ENCODE measurements at regions not wholly inside any gene's neighbourhood (a gene's known extent, or its start where the extent isn't known, plus 50 kb on each side); places are given as distances from the start of the nearest gene placed in this dataset.

DNA sequence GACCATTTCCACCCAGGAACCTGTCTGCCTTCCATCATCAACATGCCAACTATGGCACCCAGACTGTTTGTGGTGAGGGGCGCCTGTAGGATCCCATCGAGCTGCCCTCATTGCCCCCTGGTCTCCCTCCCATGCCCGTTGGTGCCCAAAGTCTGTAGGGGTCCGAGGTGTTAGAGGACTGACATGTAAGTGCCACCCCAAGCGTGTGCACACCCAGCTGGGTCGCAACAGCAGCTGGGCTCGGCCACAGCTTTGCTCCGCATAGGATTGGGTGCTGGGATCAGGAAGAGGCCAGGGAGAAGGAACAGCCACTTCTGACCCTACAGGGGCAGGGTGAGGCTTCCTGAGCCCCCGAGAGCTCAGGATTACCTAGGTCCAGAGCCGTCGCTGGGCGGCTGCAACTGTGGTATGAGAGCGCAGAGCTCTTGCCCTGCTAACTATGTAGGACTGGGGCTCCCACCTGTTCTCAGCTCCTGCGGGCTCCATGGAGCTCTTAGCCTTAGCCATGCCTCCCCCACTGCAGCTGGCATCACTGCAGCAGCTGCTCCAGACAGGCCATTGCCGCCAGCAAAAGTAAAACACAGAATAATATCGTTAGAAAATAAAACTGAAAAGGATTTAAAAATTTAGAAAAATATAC is 1160.3 kb downstream of the FSTL5 start:
- no peak for DNase-seq
- Histone ChIP-seq H3K27ac (ENCODE audit: low read depth, low read length) (no peak overlapping the region), H3K9me3 (ENCODE audit: low read length) (no peaks in the 10 kb centered on the region), H3K4me3 (ENCODE audit: low read length) (no peak overlapping the region), H3K36me3 (ENCODE audit: insufficient read depth, low read length) (no peaks in the 10 kb centered on the region), H3K4me1 (ENCODE audit: insufficient read depth, low read length) (no peaks in the 10 kb centered on the region), H3K27me3 (ENCODE audit: insufficient read depth, low read length, poor library complexity, severe bottlenecking) (no peaks in the 10 kb centered on the region)
- H3K4me3 Mint-ChIP-seq = no peak overlapping the region
- ChIA-PET POLR2A (no interaction called here), CTCF (no interaction called here)
- H3K27me3 Mint-ChIP-seq = no peaks in the 10 kb centered on the region
- no peaks in the 10 kb centered on the region for H3K4me1 Mint-ChIP-seq
- H3K36me3 Mint-ChIP-seq = no peaks in the 10 kb centered on the region
- H3K27ac Mint-ChIP-seq = no peak overlapping the region
- H3K9me3 Mint-ChIP-seq = peaks cover 0 to 10% (median 5%) of the 10 kb centered on the region in 5 donors

DNA sequence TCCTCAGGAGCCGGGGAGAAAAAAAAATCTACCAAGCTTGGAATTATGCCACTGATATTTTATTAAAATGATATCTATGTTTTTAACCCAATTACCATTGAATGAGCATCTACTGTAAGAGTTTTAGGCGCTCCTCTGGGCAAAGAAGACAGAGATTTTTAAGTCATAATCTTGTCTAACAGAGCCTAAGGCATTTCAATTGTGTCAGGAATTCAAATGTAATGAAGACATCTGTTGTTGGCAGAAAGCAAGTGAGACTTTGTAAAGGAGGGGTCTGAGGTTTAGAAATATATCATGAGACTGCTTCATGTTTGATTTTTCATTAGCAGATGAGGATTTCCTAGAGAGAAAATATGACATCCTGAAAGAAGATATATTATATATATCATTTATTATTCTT is 1158.1 kb downstream of the FSTL5 start:
- H3K4me1 Mint-ChIP-seq = no peaks in the 10 kb centered on the region
- no peak overlapping the region for H3K4me3 Mint-ChIP-seq
- no peaks in the 10 kb centered on the region for H3K4me1 ChIP-seq (ENCODE audit: insufficient read depth, low read length)
- no peaks in the 10 kb centered on the region for H3K27me3 ChIP-seq (ENCODE audit: insufficient read depth, low read length, poor library complexity, severe bottlenecking)
- H3K36me3 Mint-ChIP-seq = no peaks in the 10 kb centered on the region
- no peaks in the 10 kb centered on the region for H3K9me3 ChIP-seq (ENCODE audit: low read length)
- H3K27ac ChIP-seq (ENCODE audit: low read depth, low read length) = no peak overlapping the region
- H3K9me3 Mint-ChIP-seq = peaks cover 0 to 17% (median 6%) of the 10 kb centered on the region in 5 donors
- ChIA-PET POLR2A (no interaction called here), CTCF (no interaction called here)
- no peak overlapping the region for H3K4me3 ChIP-seq (ENCODE audit: low read length)
- no peaks in the 10 kb centered on the region for H3K27me3 Mint-ChIP-seq
- no peak for DNase-seq
- no peak overlapping the region for H3K27ac Mint-ChIP-seq
- no peaks in the 10 kb centered on the region for H3K36me3 ChIP-seq (ENCODE audit: insufficient read depth, low read length)

DNA sequence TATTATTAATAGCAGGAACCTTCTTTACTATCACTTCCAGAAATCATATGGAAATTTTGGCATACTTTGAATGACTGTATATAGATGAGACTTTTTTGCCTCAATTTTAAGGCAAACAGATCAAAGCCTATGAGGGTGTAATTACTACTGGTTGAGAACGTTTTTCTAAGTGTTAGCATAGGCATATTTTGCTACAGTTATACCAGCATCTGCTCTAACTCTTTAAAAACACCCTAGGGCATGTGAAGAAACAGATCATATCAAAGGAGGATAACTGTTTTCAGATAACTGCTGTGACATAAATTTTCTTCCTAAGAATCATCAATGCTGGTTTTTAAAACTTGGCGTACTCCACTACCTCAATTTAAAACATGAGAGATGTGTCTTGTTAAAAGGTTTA is 1155.3 kb downstream of the FSTL5 start:
- no peaks in the 10 kb centered on the region for H3K9me3 ChIP-seq (ENCODE audit: low read length)
- H3K36me3 ChIP-seq (ENCODE audit: insufficient read depth, low read length) = no peaks in the 10 kb centered on the region
- H3K4me3 Mint-ChIP-seq = no peak overlapping the region
- no peaks in the 10 kb centered on the region for H3K27me3 ChIP-seq (ENCODE audit: insufficient read depth, low read length, poor library complexity, severe bottlenecking)
- H3K4me3 ChIP-seq (ENCODE audit: low read length) = no peak overlapping the region
- no peaks in the 10 kb centered on the region for H3K4me1 Mint-ChIP-seq
- DNase-seq = no peak
- ChIA-PET CTCF (no interaction called here), POLR2A (no interaction called here)
- H3K27ac Mint-ChIP-seq = no peak overlapping the region
- no peaks in the 10 kb centered on the region for H3K27me3 Mint-ChIP-seq
- no peaks in the 10 kb centered on the region for H3K4me1 ChIP-seq (ENCODE audit: insufficient read depth, low read length)
- peaks cover 2 to 21% (median 4%) of the 10 kb centered on the region in 5 donors for H3K9me3 Mint-ChIP-seq
- H3K27ac ChIP-seq (ENCODE audit: low read depth, low read length) = no peak overlapping the region
- H3K36me3 Mint-ChIP-seq = no peaks in the 10 kb centered on the region

DNA sequence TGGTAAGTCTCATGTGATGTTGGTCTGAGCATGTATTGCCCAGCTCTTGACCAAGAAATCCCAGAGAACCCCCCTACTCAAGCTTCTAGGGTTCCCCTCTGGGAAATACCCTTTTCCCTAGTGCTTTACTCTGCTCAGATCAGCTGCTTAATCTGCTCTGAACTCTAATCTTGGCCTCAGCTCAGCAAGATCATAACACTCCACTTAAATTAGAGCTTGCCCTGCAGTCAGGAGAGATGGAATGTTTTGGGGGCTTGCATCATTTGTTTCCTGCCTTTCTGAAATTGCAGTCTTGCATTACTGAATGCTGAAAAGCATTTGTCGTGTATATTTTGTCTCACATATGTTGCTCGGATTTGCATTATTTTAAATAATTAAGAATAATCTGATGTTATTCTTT is 1153.6 kb downstream of the FSTL5 start:
- no peak overlapping the region for H3K4me3 Mint-ChIP-seq
- no peaks in the 10 kb centered on the region for H3K36me3 ChIP-seq (ENCODE audit: insufficient read depth, low read length)
- H3K4me3 ChIP-seq (ENCODE audit: low read length) = no peak overlapping the region
- no peaks in the 10 kb centered on the region for H3K27me3 Mint-ChIP-seq
- no peaks in the 10 kb centered on the region for H3K36me3 Mint-ChIP-seq
- H3K4me1 ChIP-seq (ENCODE audit: insufficient read depth, low read length) = no peaks in the 10 kb centered on the region
- H3K9me3 ChIP-seq (ENCODE audit: low read length) = no peaks in the 10 kb centered on the region
- peaks cover 3 to 21% (median 7%) of the 10 kb centered on the region in 5 donors for H3K9me3 Mint-ChIP-seq
- H3K27ac Mint-ChIP-seq = no peak overlapping the region
- H3K4me1 Mint-ChIP-seq = no peaks in the 10 kb centered on the region
- no peak overlapping the region for H3K27ac ChIP-seq (ENCODE audit: low read depth, low read length)
- no peak for DNase-seq
- no peaks in the 10 kb centered on the region for H3K27me3 ChIP-seq (ENCODE audit: insufficient read depth, low read length, poor library complexity, severe bottlenecking)
- ChIA-PET CTCF (no interaction called here), POLR2A (no interaction called here)
